Endothelial cell of umbilical vein (primary cell): ENCODE measurements at regions not wholly inside any gene's neighbourhood (a gene's known extent, or its start where the extent isn't known, plus 50 kb on each side); places are given as distances from the start of the nearest gene placed in this dataset.

Experiments used
- BruUV-seq: library from RNA; stranded (reverse); fragments of 400-500 nt; replicated peaks from 2 replicates; lab custom pipeline; 2021; lab: Mats Ljungman, UMichigan
- CTCF ChIA-PET: fragments of 300-600, 350-600 bp; sonication (Branson Sonifier 250); formaldehyde crosslinking; loops from one replicate; lab custom pipeline; 2021; ENCODE audit warnings: antibody characterized with exemption, inconsistent platforms; lab: Charles Lee
- POLR2A ChIA-PET: fragments of 300-600, 350-600 bp; sonication (Branson Sonifier 250); formaldehyde crosslinking; loops from one replicate; lab custom pipeline; 2021; ENCODE audit warnings: antibody characterized with exemption, inconsistent platforms; lab: Charles Lee
- DNase-seq: peaks from one replicate; pipeline ENCODE4 v3.0.0-alpha.2; 2011; ENCODE audit warnings: low read depth, low spot score
- FAIRE-seq: peaks from 2 replicates; lab custom pipeline; 2011; peaks lifted over from hg19 to GRCh38; lab: Jason Lieb, UNC
- H2AFZ ChIP-seq: 2 replicates; pipeline ENCODE4 v1.6.0; 2012; ENCODE audit warnings: low read depth, low read length, control low read depth, inconsistent platforms
- H3K27ac ChIP-seq: 2 replicates; pipeline ENCODE4 v1.5.1; 2011; ENCODE audit warnings: low read depth, mild to moderate bottlenecking, control low read depth, low read length, moderate library complexity; ENCODE audit not compliant: insufficient read depth
- H3K27me3 ChIP-seq, 2 experiments: 2 replicates each; pipeline versions ENCODE4 v1.6.0 to v1.6.1; 2011; ENCODE audit warnings: low read length in 2 of 2, mixed read lengths in 1 of 2; ENCODE audit not compliant: control insufficient read depth in 2 of 2, insufficient read depth in 2 of 2
- H3K36me3 ChIP-seq, 2 experiments: 2 replicates in 1 of 2; 3 replicates in 1 of 2; pipeline ENCODE4 v1.5.1; 2011; ENCODE audit warnings: low read length in 2 of 2, mild to moderate bottlenecking in 1 of 2, moderate library complexity in 1 of 2; ENCODE audit not compliant: control insufficient read depth in 2 of 2, insufficient read depth in 2 of 2; ENCODE audit errors: extremely low read depth in 1 of 2
- H3K4me1 ChIP-seq: 3 replicates; pipeline ENCODE4 v1.5.1; 2011; ENCODE audit warnings: mild to moderate bottlenecking, low read length; ENCODE audit not compliant: control insufficient read depth, insufficient read depth; ENCODE audit errors: extremely low read depth
- H3K4me2 ChIP-seq: 2 replicates; pipeline ENCODE4 v1.6.1; 2011; ENCODE audit warnings: low read length, control low read depth, mixed read lengths; ENCODE audit not compliant: insufficient read depth
- H3K4me3 ChIP-seq, 3 experiments: fragments of 200-600 bp in 1 of 3; sonication (generic), shearing (Covaris generic) in 1 of 3; replicated peaks in 1 of 3; 2 replicates each; pipeline ENCODE4 v1.5.1; 2011 to 2016; ENCODE audit warnings: control low read depth in 3 of 3, low read length in 3 of 3, mild to moderate bottlenecking in 2 of 3, inconsistent platforms in 1 of 3, low read depth in 1 of 3, moderate library complexity in 1 of 3; ENCODE audit not compliant: insufficient read depth in 1 of 3
- H3K79me2 ChIP-seq: 2 replicates; pipeline ENCODE4 v1.6.0; 2012; ENCODE audit warnings: low read length, inconsistent platforms; ENCODE audit not compliant: control insufficient read depth, insufficient read depth
- H3K9ac ChIP-seq: replicated peaks from 2 replicates; pipeline ENCODE3; 2011; ENCODE audit warnings: low read length, control low read depth; ENCODE audit not compliant: insufficient read depth; ENCODE audit errors: extremely low read depth
- H3K9me1 ChIP-seq: replicated peaks from 3 replicates; pipeline ENCODE4 v1.6.0; 2011; ENCODE audit warnings: mild to moderate bottlenecking, low read length; ENCODE audit not compliant: control insufficient read depth, insufficient read depth; ENCODE audit errors: extremely low read depth
- H3K9me3 ChIP-seq: replicated peaks from 2 replicates; pipeline ENCODE4 v1.5.1; 2012; ENCODE audit warnings: low read length, inconsistent platforms; ENCODE audit not compliant: control insufficient read depth, insufficient read depth
- H4K20me1 ChIP-seq: replicated peaks from 2 replicates; pipeline ENCODE3; 2011; ENCODE audit warnings: mild to moderate bottlenecking, low read length; ENCODE audit not compliant: control insufficient read depth, insufficient read depth; ENCODE audit errors: extremely low read depth
- CTCF ChIP-seq, 2 donors: IDR thresholded peaks; 1 replicate in 1 of 2; 2 replicates in 1 of 2; pipeline ENCODE4 v1.5.1; 2011; ENCODE audit warnings: low read length in 2 of 2, mild to moderate bottlenecking in 2 of 2, moderate library complexity in 2 of 2, control low read depth in 1 of 2, inconsistent platforms in 1 of 2, low read depth in 1 of 2; ENCODE audit not compliant: insufficient read depth in 1 of 2; ENCODE audit errors: extremely low read depth in 1 of 2
- EZH2 ChIP-seq: IDR thresholded peaks from 2 replicates; pipeline ENCODE4 v1.6.1; 2012; ENCODE audit warnings: borderline replicate concordance, low read depth, mild to moderate bottlenecking, moderate library complexity, low read length, inconsistent platforms; ENCODE audit not compliant: severe bottlenecking
- GATA2 ChIP-seq: IDR thresholded peaks from 2 replicates; pipeline ENCODE4 v1.7.0; 2011; ENCODE audit warnings: low read depth, mild to moderate bottlenecking, moderate library complexity, mixed read lengths, low read length; ENCODE audit not compliant: insufficient read length, insufficient read depth
- MYC ChIP-seq: IDR thresholded peaks from one replicate; pipeline ENCODE4 v1.6.1; 2011; ENCODE audit warnings: mild to moderate bottlenecking, low read depth, low read length
- POLR2A ChIP-seq: IDR thresholded peaks from 2 replicates; pipeline ENCODE4 v1.6.1; 2012; ENCODE audit warnings: low read depth, mild to moderate bottlenecking, control low read depth, low read length
- dilution Hi-C: fragments of 300-500 bp; cut with MboI; formaldehyde crosslinking; loops from one replicate; pipeline ENCODE4 v1.15.0; 2019; ENCODE audit warnings: low sequenced_read_pairs; ENCODE audit not compliant: extremely low pct_ligation_motif_present
- intact Hi-C: fragments of 100-400 bp; cut with micrococcal nuclease; formaldehyde crosslinking; loops from one replicate; pipeline ENCODE4 v1.10.0; 2022
- TF ChIP-seq, protein P1 (sequence below): IDR thresholded peaks from 2 replicates; pipeline ENCODE4 v1.6.1; 2011; ENCODE audit not compliant: insufficient read depth, insufficient read length

DNA sequence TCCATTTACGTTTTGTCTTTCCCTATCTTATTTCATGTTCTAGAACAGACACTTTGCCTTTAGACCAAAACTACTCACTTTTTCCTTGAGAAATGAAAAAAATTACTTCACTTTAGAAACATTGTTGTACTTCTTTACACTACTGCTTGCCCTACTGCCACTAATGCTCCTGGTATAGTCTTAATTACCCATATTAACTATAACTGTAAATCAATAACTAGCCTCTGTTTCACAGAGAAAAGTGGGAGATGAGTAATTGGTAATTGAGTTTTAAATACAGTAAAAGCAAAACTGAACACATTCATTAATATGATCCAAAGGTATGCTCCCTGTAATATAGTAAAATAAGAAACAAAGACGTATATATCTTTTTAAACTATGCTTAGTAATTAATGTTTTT, 111.1 kb upstream of the JADE1 start:
- dilution Hi-C loops, result no loop called here
- BruUV-seq, result no TSS peak
- CTCF ChIA-PET, result no interaction called here

More for the DNA sequence above, 111.1 kb upstream of the JADE1 start:
- FAIRE-seq, result no peak
- no peaks in the 10 kb centered on the region for H3K9me3 ChIP-seq
- H4K20me1 ChIP-seq, result no peaks in the 10 kb centered on the region
- H3K79me2 ChIP-seq, result no peaks in the 10 kb centered on the region
- no peak overlapping the region for H3K27ac ChIP-seq
- intact Hi-C loops, result no loop called here
- POLR2A ChIA-PET, result no interaction called here
- no peak overlapping the region for H3K9ac ChIP-seq
- peaks cover 2% of the 10 kb centered on the region for H3K9me1 ChIP-seq
- no peak overlapping the region for H2AFZ ChIP-seq
- TF ChIP-seq, protein P1, sequence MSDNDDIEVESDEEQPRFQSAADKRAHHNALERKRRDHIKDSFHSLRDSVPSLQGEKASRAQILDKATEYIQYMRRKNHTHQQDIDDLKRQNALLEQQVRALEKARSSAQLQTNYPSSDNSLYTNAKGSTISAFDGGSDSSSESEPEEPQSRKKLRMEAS, result no peak
- TF ChIP-seq POLR2A (no peak), MYC (no peak), GATA2 (no peak), EZH2 (no peak), CTCF (IDR thresholded peaks at IDR 0.05; ENCODE audit: extremely low read depth in 1 of 2, insufficient read depth in 1 of 2, low read depth in 1 of 2, low read length in 2 of 2) (no peak)
- no peak overlapping the region for H3K4me3 ChIP-seq
- H3K4me2 ChIP-seq, result no peak overlapping the region
- no peaks in the 10 kb centered on the region for H3K36me3 ChIP-seq
- H3K27me3 ChIP-seq, result no peaks in the 10 kb centered on the region
- no peak for DNase-seq
- no peaks in the 10 kb centered on the region for H3K4me1 ChIP-seq
